CD14-positive monocyte (primary cell): ENCODE measurements at regions not wholly inside any gene's neighbourhood (a gene's known extent, or its start where the extent isn't known, plus 50 kb on each side); places are given as distances from the start of the nearest gene placed in this dataset.

Source experiments
- DNase-seq, 3 donors: peaks; one replicate each; pipeline ENCODE4 v3.0.0-alpha.2; 2011 to 2022
- H2AFZ ChIP-seq: 2 replicates; pipeline ENCODE4 v1.6.0; 2012; ENCODE audit warnings: mild to moderate bottlenecking, low read depth, low read length, inconsistent platforms; ENCODE audit not compliant: insufficient read depth, poor library complexity, severe bottlenecking
- H3K27ac ChIP-seq, 2 donors: 1 replicate in 1 of 2; 2 replicates in 1 of 2; pipeline ENCODE4 v1.5.1; 2012 to 2013; ENCODE audit warnings: low read length in 2 of 2, control low read depth in 1 of 2, inconsistent platforms in 1 of 2, low read depth in 1 of 2, mild to moderate bottlenecking in 1 of 2
- H3K27me3 ChIP-seq, 2 donors: one replicate each; pipeline versions ENCODE4 v1.6.0 to v1.6.1; 2011 to 2013; ENCODE audit warnings: low read length in 2 of 2; ENCODE audit not compliant: control insufficient read depth in 2 of 2, insufficient read depth in 2 of 2
- H3K36me3 ChIP-seq, 2 donors: replicated peaks in 1 of 2; 1 replicate in 1 of 2; 2 replicates in 1 of 2; pipeline versions ENCODE4 v1.5.1 to v1.6.1; 2012 to 2013; ENCODE audit warnings: low read length in 2 of 2, control low read depth in 1 of 2, inconsistent platforms in 1 of 2, mild to moderate bottlenecking in 1 of 2; ENCODE audit not compliant: insufficient read depth in 2 of 2, control insufficient read depth in 1 of 2
- H3K4me1 ChIP-seq, 2 donors: 1 replicate in 1 of 2; 2 replicates in 1 of 2; pipeline versions ENCODE4 v1.5.1 to v1.6.1; 2012 to 2013; ENCODE audit warnings: low read length in 2 of 2, control low read depth in 1 of 2, inconsistent platforms in 1 of 2, mild to moderate bottlenecking in 1 of 2, moderate library complexity in 1 of 2; ENCODE audit not compliant: insufficient read depth in 2 of 2, control insufficient read depth in 1 of 2
- H3K4me2 ChIP-seq: replicated peaks from 2 replicates; pipeline ENCODE3; 2012; ENCODE audit warnings: low read length, moderate library complexity, mild to moderate bottlenecking; ENCODE audit not compliant: poor library complexity, severe bottlenecking; ENCODE audit errors: extremely low read depth
- H3K4me3 ChIP-seq, 3 experiments: fragments of 200-600 bp in 1 of 3; sonication (generic) in 1 of 3; replicated peaks in 1 of 3; 1 replicate in 2 of 3; 2 replicates in 1 of 3; pipeline ENCODE4 v1.5.1; 2011 to 2013; ENCODE audit warnings: low read length in 3 of 3, mild to moderate bottlenecking in 3 of 3, control low read depth in 2 of 3, low read depth in 2 of 3, inconsistent platforms in 1 of 3, moderate library complexity in 1 of 3
- H3K79me2 ChIP-seq: 2 replicates; pipeline ENCODE4 v1.6.0; 2012; ENCODE audit warnings: mild to moderate bottlenecking, control low read depth, inconsistent platforms, low read length, moderate library complexity; ENCODE audit not compliant: insufficient read depth
- H3K9ac ChIP-seq: 2 replicates; pipeline ENCODE4 v1.6.0; 2017; ENCODE audit warnings: low read length, mild to moderate bottlenecking; ENCODE audit not compliant: insufficient read depth, poor library complexity, severe bottlenecking
- H3K9me3 ChIP-seq, 2 donors: replicated peaks in 1 of 2; 1 replicate in 1 of 2; 2 replicates in 1 of 2; pipeline versions ENCODE4 v1.5.1 to v1.6.1; 2012 to 2013; ENCODE audit warnings: low read length in 2 of 2, control low read depth in 1 of 2; ENCODE audit not compliant: control insufficient read depth in 1 of 2, insufficient read depth in 1 of 2
- H4K20me1 ChIP-seq: 2 replicates; pipeline ENCODE4 v1.6.0; 2012; ENCODE audit warnings: mild to moderate bottlenecking, low read length, control low read depth, moderate library complexity; ENCODE audit not compliant: insufficient read depth
- H3K27ac Mint-ChIP-seq, 7 donors: one replicate each; pipeline ENCODE4 v1.8.0; 2020; ENCODE audit warnings: mild to moderate bottlenecking in 7 of 7, mixed read lengths in 7 of 7, moderate library complexity in 6 of 7, inconsistent platforms in 2 of 7
- H3K27me3 Mint-ChIP-seq, 3 donors: one replicate each; pipeline ENCODE4 v1.8.0; 2021 to 2022; ENCODE audit warnings: low read depth in 3 of 3, mild to moderate bottlenecking in 3 of 3, mixed read lengths in 3 of 3, moderate library complexity in 3 of 3, inconsistent platforms in 1 of 3
- H3K36me3 Mint-ChIP-seq, 2 donors: one replicate each; pipeline ENCODE4 v1.8.0; 2020; ENCODE audit warnings: mixed read lengths in 2 of 2, inconsistent platforms in 1 of 2, mild to moderate bottlenecking in 1 of 2
- H3K4me1 Mint-ChIP-seq: one replicate; pipeline ENCODE4 v1.8.0; 2020; ENCODE audit warnings: mild to moderate bottlenecking, mixed read lengths
- H3K4me3 Mint-ChIP-seq, 2 donors: one replicate each; pipeline ENCODE4 v1.8.0; 2020; ENCODE audit warnings: mild to moderate bottlenecking in 2 of 2, mixed read lengths in 2 of 2, moderate library complexity in 1 of 2
- H3K9me3 Mint-ChIP-seq, 7 donors: one replicate each; pipeline ENCODE4 v1.8.0; 2020 to 2022; ENCODE audit warnings: mixed read lengths in 7 of 7, mild to moderate bottlenecking in 6 of 7, moderate library complexity in 6 of 7, inconsistent platforms in 2 of 7
- WGBS: methylation state at CpG from one replicate; pipeline ENCODE4 v1.1.5; 2013; ENCODE audit warnings: missing lambda C conversion rate; ENCODE audit not compliant: insufficient coverage; 5-methylcytosine and 5-hydroxymethylcytosine counted together
- intact Hi-C, 2 donors: fragments of 100-400 bp; cut with micrococcal nuclease; formaldehyde crosslinking; loops; one replicate each; pipeline versions ENCODE4 v1.15.0 to v1.15.1; 2023
- TF ChIP-seq, protein P1 (sequence below): fragments of 200-600 bp; IDR thresholded peaks from one replicate; pipeline ENCODE4 v1.8.0; 2022; ENCODE audit warnings: antibody characterized with exemption, mild to moderate bottlenecking

DNA sequence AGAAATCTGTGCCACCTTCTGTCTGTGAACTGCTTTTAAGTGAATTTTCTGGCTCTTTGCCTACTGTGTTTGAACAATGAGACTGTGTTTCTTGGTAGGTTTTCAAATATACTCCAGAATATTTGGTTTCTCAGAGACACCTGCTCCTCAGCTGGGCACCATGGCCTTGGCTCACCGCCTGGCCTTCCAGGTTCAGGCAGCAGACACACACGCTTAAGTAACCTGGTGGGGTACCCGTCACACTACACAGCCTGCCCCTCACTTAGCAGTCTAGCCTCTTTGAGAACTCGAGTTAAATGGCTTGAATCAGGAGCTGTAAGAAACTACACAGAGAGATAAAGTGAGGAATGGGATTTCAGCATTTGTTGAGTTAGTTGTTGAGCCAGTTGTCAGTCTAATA, 530.5 kb downstream of the MTRR start:
- no peaks in the 10 kb centered on the region for H3K36me3 ChIP-seq
- TF ChIP-seq, protein P1, sequence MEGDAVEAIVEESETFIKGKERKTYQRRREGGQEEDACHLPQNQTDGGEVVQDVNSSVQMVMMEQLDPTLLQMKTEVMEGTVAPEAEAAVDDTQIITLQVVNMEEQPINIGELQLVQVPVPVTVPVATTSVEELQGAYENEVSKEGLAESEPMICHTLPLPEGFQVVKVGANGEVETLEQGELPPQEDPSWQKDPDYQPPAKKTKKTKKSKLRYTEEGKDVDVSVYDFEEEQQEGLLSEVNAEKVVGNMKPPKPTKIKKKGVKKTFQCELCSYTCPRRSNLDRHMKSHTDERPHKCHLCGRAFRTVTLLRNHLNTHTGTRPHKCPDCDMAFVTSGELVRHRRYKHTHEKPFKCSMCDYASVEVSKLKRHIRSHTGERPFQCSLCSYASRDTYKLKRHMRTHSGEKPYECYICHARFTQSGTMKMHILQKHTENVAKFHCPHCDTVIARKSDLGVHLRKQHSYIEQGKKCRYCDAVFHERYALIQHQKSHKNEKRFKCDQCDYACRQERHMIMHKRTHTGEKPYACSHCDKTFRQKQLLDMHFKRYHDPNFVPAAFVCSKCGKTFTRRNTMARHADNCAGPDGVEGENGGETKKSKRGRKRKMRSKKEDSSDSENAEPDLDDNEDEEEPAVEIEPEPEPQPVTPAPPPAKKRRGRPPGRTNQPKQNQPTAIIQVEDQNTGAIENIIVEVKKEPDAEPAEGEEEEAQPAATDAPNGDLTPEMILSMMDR, result no peak
- no peaks in the 10 kb centered on the region for H3K4me1 Mint-ChIP-seq
- H3K27me3 ChIP-seq, result no peaks in the 10 kb centered on the region
- WGBS, result 100% methylated on average over 1 of the region's 4 CpGs
- H3K27ac ChIP-seq, result no peak overlapping the region
- H3K36me3 Mint-ChIP-seq, result no peaks in the 10 kb centered on the region
- peaks cover 0 to 10% (median 3%) of the 10 kb centered on the region in 7 donors for H3K9me3 Mint-ChIP-seq
- H2AFZ ChIP-seq, result no peak overlapping the region
- H3K9me3 ChIP-seq, result peaks cover 0 to 5% of the 10 kb centered on the region in 2 donors
- no peak overlapping the region for H3K4me3 ChIP-seq
- intact Hi-C loops, result no loop called here
- H3K4me3 Mint-ChIP-seq, result no peak overlapping the region
- no peak for DNase-seq
- H3K27me3 Mint-ChIP-seq, result peaks cover 0 to 1% (median 0%) of the 10 kb centered on the region in 3 donors
- H4K20me1 ChIP-seq, result no peaks in the 10 kb centered on the region
- H3K4me1 ChIP-seq, result no peaks in the 10 kb centered on the region
- H3K79me2 ChIP-seq, result no peaks in the 10 kb centered on the region
- no peak overlapping the region for H3K9ac ChIP-seq
- no peak overlapping the region for H3K4me2 ChIP-seq
- H3K27ac Mint-ChIP-seq, result no peak overlapping the region

- no peaks in the 10 kb centered on the region for H3K27me3 ChIP-seq
- H3K4me3 ChIP-seq, result no peak overlapping the region
- no peaks in the 10 kb centered on the region for H3K4me1 Mint-ChIP-seq
- WGBS, result no CpG with 5 or more reads among the region's 2 CpGs
- peaks cover 2 to 15% (median 7%) of the 10 kb centered on the region in 7 donors for H3K9me3 Mint-ChIP-seq
- no peaks in the 10 kb centered on the region for H3K4me1 ChIP-seq
- no peaks in the 10 kb centered on the region for H3K36me3 Mint-ChIP-seq
- H3K27ac ChIP-seq, result no peak overlapping the region
- no peak overlapping the region for H3K9ac ChIP-seq
- H3K36me3 ChIP-seq, result no peaks in the 10 kb centered on the region
- no peak overlapping the region for H3K4me3 Mint-ChIP-seq
- intact Hi-C loops, result no loop called here
- peaks cover 0 to 1% (median 0%) of the 10 kb centered on the region in 3 donors for H3K27me3 Mint-ChIP-seq
- H4K20me1 ChIP-seq, result no peaks in the 10 kb centered on the region
- H3K9me3 ChIP-seq, result peaks cover 0 to 7% of the 10 kb centered on the region in 2 donors
- TF ChIP-seq, protein P1, result no peak
- no peak overlapping the region for H3K4me2 ChIP-seq
- DNase-seq, result no peak
- no peak overlapping the region for H3K27ac Mint-ChIP-seq
- no peak overlapping the region for H2AFZ ChIP-seq
- no peaks in the 10 kb centered on the region for H3K79me2 ChIP-seq
These were observed 539.3 kb downstream of the MTRR start for GRCh38 chr5:8408258-8408657.
